HS-5 (cell line): ENCODE measurements at regions not wholly inside any gene's neighbourhood (a gene's known extent, or its start where the extent isn't known, plus 50 kb on each side); places are given as distances from the start of the nearest gene placed in this dataset.
"Not testable (repeated sequence)": the region's sequence is repeated elsewhere in the genome, so short reads cannot be mapped to it uniquely, and the experiment has no call there.

Experiments
- DNase-seq: peaks from one replicate; pipeline ENCODE4 v3.0.0-alpha.2; 2012; ENCODE audit warnings: low read depth

DNA sequence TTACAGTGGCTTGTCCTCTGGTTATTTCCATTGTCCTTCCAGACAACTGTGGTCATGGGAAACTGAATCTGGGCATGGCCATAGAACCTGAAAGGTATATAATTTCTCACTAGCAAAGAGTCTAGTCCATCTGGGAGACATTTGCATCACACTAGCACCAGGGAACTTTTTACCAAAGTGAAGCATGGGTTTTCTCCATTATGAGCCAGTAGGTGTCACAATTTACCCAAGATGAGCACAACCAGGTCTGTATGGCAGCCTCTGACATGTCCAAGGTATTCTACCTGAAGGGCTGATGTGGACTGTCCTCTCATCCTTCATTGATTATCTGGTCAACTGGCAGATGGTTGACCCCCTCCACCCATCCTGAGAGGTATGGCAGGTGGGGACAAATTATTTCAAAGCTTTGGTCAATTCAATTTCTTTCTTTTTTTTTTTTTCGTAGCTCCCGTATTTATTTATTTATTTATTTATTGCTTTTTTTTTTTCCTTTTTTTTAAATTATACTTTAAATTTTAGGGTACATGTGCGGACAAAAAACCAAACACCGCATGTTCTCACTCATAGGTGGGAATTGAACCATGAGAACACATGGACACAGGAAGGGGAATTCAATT lies 425.9 kb downstream of the TMEM135 start:
- DNase-seq = peak; percentile 15

DNA sequence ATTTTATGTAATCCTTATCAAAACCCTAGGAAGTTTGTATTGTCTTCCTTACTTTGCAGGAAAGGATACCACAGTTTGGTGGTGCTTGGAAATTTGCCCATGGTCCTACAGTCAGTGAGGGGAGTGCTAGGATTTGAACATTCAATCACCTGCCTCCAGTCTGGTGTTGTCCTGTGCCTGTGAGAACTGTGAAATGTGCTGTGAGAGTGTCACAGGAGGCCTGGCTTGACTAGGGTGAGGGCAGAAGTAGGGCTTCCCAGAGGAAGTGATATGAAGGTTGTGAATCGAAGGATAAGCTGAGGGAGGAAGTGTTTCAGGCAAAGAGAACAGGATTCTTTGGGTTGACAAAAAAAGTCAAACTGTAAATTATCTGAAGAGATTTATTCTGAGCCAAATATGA lies 424.4 kb downstream of the TMEM135 start:
- DNase-seq = no peak

DNA sequence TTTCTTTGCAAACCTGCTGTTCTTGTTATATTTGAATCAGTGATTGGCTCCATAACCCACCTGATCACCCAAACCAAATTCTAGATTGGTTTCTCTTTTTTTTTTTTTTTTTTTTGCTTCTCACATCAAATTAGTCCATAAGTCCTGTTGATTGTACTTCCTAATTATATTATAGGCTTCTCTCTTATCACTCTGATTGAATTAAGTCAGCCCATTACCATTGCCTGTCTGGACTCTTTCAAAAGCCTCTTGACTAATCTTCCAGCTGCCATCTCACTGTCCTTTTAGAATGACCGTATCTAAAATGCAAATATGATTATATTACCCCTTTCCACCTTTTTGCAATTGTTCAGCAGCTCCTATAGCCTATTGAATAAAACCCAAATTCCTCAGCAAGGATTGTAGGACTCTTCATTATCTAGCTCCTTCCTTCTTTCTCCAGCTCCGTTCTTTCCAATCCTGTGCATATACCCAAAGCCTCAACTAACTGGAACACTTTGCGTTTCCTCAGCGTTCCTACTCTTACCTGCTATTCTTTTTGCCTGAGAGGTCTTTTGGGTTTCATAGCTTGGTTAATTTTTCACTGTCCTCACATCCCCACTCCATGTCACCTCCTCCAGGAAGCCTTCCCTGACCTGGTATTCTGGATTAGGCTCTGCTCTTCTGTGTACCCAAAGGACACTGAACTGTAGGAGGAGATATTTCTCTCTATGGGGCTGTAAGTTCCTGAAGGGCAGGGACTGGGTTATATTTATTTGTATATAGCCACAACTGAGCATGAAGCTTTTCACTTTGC lies 423.3 kb downstream of the TMEM135 start:
- DNase-seq = no peak

DNA sequence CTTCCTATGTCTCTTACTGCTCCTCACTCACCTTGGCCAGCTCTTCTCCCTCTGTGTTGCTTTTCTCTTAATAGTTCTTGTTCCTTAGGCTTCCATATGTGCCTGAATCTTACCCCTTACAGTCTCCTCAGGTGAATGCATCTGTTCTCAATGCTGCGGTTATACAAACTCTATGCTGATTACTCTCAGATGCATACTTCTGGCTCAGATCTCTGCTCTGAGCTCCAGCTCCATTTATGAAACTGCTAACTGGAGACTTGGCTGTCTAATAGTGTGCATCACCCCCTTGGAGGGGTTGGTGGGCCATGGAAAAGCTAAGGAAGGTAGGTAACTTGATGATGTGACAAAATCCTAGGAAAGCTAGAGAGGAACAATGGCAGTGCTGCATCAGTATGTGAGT lies 422.5 kb downstream of the TMEM135 start:
- DNase-seq = no peak

DNA sequence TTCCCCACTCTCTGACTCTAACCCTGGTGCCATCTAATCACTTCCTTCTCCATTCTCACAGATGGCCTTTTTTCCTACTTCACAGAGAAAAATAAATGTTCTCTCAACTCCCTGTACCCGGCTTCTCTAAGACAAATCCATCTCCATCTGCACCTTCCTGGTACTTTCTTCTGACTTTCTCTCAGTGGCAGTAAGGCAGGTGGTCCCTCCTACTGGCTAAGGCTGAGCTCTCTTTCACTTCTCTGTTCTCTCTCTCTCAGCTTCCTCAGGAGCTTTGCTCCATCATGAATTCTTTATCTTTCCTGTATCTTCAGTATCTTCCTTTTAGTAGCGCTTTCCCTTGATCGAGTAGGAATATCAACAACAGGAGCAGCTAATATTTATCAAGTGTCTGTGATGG lies 421.6 kb downstream of the TMEM135 start:
- DNase-seq = no peak

DNA sequence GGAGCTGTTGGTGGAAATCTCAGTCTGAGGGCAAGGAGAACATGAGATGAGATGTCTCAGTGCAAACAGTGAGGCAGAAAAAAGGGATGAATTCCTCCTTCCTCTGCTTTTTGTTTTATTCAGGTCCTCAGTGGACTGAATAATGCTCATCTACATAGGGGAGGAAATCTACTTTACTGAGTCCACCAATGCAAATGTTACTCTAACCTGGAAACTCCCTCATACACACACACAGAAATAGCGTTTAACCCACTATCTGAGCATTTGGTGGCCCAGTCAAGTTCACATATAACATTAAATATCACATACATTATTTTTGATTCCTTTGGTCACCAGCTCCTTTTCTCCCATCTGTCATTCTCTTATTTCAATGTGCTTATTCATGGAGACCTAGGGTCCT lies 418.8 kb downstream of the TMEM135 start:
- DNase-seq = no peak

DNA sequence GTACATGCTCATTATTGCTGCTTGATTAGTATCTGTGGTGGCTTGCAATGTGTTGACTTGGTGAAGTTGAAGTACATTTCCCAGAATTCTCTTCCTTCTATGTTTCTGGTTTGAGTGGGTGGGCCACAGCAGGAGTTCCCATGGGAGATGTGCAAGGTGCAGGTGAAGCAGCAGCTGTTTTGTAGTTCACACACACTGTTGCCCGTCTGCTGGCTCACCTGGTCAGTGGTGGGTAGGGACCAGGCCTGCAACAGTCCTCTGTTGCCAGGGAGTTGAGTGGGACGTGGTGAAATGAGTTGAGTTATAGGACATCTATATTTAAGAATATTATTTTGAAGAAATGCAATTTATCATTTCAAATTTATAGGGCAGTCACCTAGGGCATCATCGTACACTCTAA lies 417.4 kb downstream of the TMEM135 start:
- DNase-seq = no peak

DNA sequence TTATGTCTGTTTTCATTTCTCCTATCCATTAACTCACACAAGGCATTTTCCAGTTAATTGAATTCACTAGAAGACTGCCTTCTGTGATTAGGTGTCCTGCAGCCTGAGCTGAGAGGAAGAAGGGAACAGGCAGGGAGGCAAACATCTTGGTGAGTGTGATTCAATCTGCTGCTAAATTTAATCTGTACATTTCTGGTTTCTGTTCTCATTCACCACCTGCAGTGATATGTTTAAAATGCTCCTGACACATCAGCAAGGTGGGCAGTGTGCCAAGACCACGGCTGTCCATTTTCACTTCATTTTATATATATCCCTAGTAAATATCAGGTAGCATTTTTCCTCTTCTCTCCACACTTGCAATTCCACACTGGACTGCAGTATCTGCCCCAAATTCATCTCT lies 416.5 kb downstream of the TMEM135 start:
- DNase-seq = no peak

DNA sequence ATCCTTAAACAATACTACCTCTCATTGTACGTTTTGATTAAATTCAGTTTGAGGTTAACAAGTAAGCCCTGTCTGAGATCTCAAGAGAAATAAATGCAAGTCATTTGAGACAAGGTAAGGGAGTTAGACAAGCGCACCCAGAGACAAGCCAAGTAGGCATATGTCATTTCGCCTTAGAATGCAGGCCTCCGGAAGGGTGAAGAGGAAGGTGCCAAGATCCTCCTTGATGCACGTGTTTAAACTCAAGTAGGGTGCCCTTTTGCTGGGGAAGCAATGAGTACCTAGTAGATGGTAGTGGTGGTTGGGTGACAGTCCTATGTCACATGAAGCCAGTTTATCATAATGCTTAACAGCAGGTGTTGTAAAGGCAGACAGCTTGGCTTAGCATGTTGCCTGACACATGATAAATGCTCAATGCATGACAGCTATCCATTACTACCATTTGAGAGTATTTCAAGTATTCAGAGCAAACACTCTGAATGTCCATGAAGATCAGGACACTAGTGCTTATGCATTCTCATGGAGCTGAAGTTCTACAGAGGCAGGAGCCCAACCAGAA lies 415.9 kb downstream of the TMEM135 start:
- DNase-seq = no peak

DNA sequence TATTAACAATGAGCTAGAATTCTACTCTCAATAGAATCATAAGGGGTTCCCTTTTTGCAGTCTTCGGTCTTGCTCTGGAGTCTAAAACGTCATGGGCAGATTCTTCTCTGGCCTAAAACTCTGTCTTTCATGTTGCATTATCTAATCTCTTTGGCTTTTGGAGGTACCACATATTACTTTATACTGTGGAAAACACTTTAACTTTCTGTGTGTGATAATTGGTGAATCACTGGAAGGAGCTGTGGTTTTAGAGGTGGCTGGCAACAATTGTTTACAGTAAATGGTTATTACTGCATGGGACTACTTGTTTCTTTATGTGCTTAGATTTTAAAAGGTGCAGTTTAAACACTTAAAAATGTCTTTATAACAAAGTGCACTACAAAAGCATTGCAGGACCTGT lies 414.3 kb downstream of the TMEM135 start:
- not testable (repeated sequence) for DNase-seq

DNA sequence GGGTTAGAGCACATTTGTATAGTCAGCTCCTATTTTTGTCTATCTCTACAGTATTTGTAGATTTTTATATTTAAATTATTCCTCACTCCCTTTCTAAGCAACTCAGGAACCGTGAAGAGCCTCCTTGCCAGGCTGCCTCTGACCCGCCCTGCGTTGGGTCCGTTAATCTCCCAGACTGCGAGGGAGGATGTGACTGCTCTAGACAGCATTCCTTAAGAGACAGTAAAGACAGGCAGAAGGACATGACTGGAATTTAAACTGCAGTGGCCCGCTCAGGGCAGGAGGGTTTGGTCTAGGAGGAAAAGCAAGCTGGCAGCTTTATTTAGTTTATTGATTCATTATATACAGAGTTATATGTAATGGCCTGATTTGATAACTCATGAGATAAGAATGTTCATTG lies 413.7 kb downstream of the TMEM135 start:
- no peak for DNase-seq

DNA sequence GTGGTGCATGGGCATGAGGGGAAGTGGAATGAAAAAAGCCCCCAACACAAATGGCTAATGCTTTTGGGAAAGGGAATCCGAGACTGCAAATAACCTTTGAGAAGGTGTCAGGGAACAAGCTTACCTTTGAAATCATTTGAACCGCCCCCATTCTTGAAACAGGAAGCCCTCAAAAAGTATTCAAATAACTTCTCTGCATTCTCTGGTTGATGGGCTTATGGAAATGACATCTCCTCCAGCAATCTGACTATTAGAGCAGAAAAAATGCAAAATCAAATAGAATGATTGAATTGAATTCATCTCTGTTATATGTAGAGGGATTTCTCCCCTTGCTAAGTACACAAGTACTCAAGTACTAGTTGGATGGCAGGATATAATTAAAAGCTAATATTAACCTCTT lies 409.9 kb downstream of the TMEM135 start:
- DNase-seq = no peak

DNA sequence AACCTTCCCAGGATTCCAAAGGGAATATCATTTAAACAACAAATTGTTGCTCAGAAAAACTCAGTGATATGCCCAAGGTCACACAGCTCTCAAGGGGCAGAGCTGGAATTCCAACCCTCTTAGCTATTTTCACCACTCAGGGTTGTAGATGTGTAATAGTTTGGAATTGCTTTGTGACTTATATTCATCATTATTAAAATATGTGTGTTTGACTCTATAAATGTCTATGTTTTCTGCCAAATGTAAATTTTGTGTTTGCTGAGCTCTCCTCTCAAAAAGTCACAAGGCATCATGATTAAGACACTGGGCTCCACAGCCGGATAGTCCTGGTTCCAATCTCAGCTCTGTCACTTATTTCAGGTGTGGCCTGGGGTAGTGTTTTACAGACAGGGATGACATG lies 407.3 kb downstream of the TMEM135 start:
- peak; percentile 66 for DNase-seq

DNA sequence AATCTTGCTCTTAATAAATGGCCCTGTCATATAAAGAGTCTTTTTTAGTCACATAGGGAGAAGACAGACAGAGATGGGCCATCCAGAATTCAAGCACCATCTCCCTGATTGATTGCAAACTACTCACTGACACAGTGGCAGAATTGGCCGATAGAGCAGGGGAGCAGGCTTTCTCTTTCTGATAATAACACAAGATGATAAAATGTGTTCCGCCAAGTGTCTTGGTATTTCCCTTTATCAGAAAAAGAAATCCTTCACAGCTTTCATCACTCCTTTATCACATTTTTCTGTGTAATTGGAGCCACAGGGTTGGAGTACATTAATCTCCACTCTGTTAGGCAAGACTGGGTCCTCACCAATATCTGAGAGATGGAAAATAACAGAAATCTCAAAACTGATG lies 406.0 kb downstream of the TMEM135 start:
- DNase-seq = no peak

DNA sequence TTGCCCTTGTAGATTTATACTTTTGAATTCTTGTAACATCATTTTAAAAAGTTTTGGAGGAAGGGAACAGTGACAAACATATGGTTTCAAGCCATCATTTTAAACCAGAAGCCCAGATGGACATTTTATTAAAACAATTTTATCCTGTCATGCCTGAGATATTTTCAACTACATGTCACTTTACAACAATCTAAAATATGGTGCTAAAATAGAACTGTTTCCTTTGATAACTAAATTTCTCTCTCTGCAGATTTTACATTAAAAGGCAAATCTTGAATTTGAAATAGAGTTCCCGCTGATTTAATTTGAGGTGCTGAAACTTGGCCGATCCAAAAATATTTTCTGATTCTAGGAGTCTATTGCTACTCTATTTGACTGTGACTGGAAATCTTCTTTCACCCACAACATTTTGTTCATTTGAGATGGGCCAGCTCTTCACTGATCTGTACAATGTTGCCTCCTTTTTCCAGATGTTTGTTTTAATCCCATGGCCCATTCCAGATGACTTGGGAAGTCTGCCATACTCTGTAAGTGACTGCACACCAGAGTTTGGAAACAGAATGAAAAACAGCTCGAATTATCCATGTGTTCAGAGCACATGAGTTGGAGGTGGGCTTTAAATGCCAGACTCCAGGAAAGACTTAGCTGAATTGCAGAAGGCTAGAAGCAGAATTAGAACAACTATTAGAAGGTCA lies 402.5 kb downstream of the TMEM135 start:
- no peak for DNase-seq

DNA sequence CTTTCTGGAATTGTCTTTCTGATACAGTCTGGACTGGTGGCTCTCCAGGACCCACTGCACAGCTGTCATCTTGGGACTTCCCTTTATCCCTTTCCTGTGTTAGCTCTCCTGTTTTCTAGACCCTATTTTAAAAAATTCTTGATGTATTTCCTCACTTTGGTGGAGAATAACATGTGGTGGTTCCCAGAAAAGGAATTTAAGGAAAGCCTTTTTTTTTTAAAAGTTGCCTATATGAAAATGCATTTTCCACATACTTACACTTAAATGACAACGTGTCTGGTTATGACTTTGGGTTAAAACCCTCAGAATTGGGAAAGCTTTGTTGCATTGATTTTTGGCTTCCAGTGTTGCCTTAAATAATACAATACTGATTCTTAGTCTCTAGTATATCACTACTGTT lies 400.7 kb downstream of the TMEM135 start:
- DNase-seq = peak; percentile 23

DNA sequence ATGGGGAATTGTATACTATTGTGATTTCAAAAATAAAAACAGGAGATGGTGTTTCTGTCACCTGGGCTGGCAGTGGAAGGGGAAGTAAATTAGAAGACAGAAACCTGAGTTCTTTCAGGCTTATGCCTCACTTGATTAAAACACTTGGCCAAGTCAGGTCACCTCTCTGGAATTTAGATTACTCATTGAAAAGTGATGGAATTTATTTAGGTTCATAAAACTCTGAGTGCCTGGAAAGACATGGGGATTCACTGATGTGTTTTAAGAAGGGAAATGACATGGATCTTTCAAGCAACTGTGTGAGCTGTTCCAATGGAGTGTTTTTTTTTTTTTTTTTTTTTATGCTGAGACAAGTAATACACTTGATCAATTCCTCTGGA lies 400.1 kb downstream of the TMEM135 start:
- DNase-seq = peak; percentile 89

DNA sequence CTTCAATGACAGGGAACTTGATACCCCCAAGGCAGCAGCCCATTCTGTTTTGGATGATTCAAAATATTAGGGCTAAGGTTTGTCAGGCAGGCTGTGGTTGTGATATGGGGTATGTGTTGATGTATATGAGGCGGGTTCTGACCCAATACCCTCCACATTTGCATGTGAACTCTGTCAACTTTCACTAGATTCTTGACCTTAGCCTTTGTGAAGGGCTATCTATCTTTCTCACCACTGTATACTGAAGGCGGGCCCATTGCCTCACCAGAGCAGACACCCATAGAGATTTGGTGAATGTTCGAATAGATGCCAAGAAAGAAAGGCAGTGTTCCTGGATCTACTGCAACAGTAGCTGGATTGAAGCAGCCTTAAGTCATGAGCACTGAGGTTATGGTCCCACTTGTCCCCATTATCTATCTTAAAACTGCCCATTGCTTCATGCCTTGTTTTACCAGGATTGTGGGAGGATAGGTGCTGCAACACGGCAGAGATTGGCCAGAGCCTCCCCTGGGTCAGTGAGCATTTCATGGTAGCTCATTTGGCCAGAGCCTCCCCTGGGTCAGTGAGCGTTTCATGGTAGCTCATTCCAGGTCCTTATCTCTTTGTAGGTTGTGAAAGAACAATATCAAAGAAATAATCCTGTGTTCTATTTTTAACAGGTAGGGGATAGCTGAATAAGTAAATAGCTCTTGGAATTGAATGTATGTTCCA lies 399.6 kb downstream of the TMEM135 start:
- DNase-seq = no peak

DNA sequence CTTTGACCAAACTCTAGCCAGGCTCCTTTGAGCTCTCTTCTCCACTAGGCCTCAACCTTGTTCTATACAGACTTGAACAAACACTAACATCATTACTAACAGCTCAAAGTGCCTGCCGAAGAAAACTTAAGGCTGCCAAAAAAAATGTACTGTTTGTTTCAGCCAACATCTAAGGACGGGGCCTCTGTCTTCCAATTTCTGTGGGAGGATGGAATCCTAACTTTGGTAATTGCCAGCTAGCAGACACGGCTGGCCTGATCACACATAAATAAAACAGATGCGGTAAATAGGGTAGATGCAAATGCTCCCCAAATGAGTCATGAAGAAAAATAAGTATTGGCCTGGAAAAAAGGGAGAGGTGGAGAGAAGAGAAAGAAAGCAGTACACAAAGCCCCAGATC lies 394.3 kb downstream of the TMEM135 start:
- DNase-seq = no peak

DNA sequence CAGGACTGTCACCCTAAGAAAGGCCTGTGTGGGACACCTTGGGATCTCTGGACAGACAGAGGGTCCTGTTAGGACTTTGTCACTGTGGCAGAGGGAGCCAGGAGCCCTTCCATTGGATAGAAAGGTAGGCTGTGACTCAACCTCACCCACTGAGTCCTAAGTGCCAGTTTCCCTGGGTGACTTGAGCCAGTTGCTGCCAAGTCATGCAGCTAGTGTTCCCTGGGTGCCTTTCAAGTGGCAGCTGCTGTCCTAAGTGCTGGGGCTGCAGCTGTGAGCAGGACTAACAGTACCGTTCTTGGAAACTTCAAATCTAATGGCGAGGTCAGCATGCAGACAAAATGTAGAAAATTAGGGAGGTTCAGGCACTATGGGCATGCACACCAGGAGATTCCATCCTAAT lies 393.7 kb downstream of the TMEM135 start:
- DNase-seq = no peak

DNA sequence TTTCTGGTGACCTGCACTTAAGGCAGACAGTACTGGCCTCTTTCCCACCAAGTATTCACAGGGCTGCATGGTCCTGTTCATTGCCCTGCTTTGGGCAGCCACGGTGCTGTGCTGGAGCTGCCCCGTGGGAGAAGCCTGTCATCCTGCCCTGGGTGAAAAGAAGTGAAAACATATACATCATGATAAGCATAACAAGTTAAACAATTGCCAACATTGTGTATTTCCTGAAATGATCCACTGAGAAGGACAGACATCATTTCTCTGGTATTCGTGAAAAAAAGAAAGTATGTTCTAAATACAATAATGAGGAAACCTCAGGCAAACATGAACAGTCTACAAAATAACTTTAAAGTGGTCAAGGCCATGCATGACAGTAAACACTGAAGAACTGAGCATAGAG lies 393.1 kb downstream of the TMEM135 start:
- no peak for DNase-seq

DNA sequence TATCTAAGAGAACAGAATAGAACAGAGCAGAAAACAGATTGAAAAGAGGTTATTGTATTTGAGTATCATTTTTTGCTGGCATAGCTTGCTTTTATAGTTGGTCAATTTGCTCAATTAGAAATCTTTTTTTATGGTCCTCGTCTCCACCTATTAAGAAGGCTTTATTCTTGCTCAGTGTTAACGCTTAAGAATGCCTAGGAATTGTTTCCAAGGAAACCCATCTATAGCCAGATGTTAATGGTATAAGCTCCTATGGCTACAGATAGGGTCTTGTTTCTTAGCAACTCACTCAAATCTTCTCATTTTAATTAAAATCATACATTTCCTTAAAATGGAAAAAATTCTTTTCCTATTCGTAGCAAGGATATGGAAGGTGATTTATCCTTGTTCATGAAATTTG lies 392.3 kb downstream of the TMEM135 start:
- DNase-seq = no peak
